ENCODE measurements at regions not wholly inside any gene's neighbourhood (a gene's known extent, or its start where the extent isn't known, plus 50 kb on each side); places are given as distances from the start of the nearest gene placed in this dataset.
"Not testable (repeated sequence)": the region's sequence is repeated elsewhere in the genome, so short reads cannot be mapped to it uniquely, and the experiment has no call there.

- DNase-seq: no peak
Observed at GRCh38 chrX:13474164-13474516, 95.3 kb upstream of the EGFL6 start.

GRCh38 chrX:13473442-13474163 is 95.8 kb upstream of the EGFL6 start:
- no peak for DNase-seq

GRCh38 chrX:13472975-13473374 is 96.4 kb upstream of the EGFL6 start:
- DNase-seq: no peak

- no peak for DNase-seq
Observed at GRCh38 chrX:13471269-13471668, 98.1 kb upstream of the EGFL6 start.

GRCh38 chrX:13470685-13470977 is 98.8 kb upstream of the EGFL6 start:
- DNase-seq: no peak

DNA sequence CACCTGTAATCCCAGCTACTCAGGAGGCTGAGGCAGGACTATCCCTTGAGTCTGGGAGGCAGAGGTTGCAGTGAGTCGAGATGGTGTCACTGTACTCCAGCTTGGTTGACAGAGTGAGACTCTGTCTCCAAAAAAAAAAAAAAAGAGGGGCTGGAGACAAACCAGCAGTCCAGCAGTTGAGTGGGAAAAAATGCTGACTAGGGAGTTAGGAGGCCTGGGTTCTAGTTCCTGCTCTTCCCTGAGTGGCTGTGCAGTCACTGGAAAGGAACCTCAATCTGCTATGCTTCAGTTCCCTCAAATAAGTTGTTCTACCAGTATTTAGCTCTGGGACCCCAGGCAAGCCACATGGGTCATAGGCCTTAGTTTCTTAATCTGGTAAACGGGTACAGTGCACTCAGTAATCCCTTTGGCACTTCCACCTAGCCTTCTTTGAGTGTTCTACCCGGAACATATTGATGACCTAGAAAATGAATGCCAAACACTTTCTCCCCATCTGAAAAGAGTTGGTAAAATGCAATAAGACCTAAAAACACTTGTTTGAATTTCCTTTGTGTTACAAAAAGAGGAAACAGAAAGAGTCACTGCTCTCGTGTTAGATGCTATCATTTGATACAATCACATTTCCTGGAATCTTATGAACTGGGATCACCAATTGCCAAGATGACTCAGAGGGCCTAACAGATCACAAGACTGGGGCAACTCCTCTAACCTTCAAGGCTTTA is 99.3 kb upstream of the EGFL6 start:
- no peak for DNase-seq

DNA sequence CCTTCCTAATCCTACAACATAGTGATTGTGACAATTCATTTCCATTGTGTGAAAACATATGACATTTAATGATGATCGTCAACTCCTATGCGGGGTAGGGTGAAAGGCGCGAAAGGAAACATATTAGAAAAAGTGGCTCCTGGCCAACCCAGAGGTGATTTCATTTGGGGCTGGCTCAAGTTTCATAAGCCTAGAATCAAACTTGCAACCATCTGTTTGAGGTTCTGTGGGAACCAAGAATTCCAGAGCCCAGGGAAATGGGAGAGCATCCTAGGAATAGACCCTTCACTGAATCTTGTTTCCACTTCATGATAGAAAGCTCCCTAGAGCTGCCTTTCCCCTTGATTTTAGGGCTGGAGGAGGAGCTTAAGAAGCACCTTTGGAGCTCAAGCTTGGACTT is 101.3 kb upstream of the EGFL6 start:
- DNase-seq: no peak

DNA sequence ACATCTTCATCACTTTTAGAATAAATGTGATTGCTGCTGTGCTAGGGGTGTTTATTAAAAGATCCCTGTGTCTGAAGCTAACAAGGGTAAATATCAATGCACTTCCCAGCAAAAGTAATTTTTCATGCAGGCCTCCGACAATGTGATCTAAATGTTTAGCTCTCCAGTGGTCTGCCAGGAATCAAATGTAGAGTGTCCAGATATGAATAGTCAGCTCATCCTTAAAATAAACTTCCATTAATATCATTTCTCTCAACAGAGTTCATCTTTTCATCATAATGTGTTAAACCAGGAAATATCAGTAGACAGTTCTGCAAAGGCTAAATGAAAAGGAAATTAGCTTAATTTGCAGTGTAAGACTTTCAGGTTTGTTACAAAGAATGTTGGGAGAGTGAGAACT is 102.2 kb upstream of the EGFL6 start:
- DNase-seq: no peak

DNA sequence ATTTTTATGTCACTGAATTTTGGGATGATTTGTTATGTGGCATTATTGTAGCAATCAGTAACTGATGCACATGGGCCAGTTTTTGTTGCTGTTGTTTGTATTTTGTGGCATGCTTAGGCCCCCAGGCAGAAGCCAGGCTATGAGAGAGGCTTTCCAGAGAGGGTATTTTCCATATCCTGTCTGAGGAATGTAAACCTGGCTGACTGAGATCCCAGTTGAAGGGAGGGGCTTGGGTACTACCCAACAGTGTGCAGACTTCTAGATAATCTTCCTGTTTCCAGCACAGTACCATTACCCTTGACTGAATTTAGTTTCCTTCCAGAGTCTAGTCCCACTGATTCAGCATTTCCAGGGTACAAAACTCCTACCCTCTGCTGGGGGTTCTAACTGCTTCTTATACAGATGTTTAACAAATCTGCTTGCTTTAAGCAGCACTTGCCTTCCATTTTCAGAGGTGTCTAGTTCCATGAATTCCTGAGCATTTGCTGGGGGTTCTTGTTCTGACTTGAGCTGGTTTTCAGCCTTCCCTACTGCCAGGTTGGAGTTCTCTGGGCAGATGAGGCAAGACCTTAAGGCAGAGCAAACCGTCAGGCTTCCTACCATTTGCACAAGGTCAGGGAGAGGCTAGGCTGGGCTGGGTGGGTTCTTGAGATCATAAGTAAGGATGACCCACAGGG is 104.7 kb upstream of the EGFL6 start:
- no peak for DNase-seq

- DNase-seq: peak; percentile 89
Observed at GRCh38 chrX:13463608-13464007, 105.8 kb upstream of the EGFL6 start.

DNA sequence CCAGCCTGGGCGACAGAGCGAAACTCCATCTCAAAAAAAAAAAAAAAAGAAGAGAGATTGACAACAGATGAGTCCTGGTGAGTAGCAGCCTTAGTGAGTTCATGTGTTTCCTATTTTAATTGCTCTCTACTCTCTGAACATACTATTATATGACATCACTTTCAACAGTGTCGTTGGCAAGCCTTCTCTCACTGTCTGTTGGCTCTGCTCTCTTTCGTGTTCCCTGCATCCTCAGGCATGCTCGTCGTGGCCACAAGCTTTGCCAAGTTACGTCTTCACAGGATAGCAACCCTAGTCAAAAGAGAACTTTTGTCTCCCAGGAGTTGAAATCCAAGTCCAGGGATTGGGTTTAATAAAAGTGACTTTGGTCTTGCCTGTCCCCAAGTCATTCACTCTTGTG is 117.1 kb upstream of the EGFL6 start:
- DNase-seq: no peak

DNA sequence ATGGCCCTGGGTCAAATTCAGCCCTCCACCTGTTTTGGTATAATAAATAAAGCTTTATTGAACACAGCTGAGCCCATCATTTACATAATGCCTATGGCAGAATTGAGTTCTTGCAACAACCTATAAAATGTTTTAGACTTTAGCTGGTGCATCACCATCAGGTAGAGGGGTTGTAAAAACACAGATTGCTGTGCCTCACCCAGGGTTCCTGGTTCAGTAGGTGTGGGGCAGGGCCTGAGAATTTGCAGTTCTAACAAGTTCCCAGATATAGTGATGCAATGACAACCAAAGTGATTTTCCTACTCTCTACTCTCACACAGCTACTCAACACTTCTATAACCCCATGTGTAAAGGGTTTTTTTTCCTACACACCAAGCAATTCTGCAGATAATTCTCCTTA is 120.0 kb upstream of the EGFL6 start:
- no peak for DNase-seq

DNA sequence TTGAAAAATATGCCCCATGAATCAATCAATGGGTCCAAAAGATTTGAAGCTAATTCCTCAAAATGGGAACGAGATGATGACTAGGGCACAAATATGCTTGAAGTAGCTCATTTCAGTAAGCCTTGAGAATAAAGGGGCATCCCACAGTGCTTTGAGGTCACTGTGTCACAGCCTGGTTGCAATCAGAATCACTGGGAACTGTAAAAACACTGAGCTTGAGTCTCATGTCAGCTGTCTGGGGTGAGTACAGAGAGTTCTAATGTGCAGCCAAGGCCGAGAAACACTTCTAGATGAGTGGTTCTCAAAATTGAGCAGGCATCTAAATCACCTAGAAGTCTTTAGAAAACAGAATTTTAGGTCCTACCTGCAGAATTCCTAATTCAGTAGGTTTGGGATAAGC is 120.5 kb upstream of the EGFL6 start:
- DNase-seq: no peak

DNA sequence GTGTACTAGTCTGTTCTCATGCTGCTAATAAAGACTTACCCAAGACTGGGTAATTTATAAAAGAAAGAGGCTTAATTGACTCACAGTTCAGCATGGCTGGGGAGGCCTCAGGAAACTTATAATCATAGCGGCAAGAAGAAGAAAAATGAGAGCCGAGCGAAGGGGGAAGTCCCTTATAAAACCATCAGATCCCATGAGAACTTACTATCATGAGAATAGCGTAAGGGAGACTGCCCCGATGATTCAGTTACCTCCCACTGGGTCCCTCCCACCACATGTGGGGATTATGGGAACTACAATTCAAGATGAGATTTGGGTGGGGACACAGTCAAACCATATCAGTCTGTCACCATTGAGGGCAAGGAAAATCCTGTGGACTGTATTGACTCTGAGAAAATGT is 121.8 kb upstream of the ATXN3L start:
- DNase-seq: not testable (repeated sequence)

- DNase-seq: no peak
Observed at GRCh38 chrX:13440176-13440575, 120.3 kb upstream of the ATXN3L start.

- no peak for DNase-seq
Observed at GRCh38 chrX:13433298-13433605, 113.4 kb upstream of the ATXN3L start.

- DNase-seq: no peak
Observed at GRCh38 chrX:13432414-13433297, 112.8 kb upstream of the ATXN3L start.

- no peak for DNase-seq
Observed at GRCh38 chrX:13430136-13430827, 110.4 kb upstream of the ATXN3L start.

GRCh38 chrX:13428053-13428786 is 108.4 kb upstream of the ATXN3L start:
- DNase-seq: no peak

GRCh38 chrX:13427441-13428052 is 107.7 kb upstream of the ATXN3L start:
- DNase-seq: no peak

GRCh38 chrX:13420545-13421183 is 100.8 kb upstream of the ATXN3L start:
- no peak for DNase-seq
